Trophoblast cell (in vitro differentiated cells and primary cell): ENCODE measurements at regions not wholly inside any gene's neighbourhood (a gene's known extent, or its start where the extent isn't known, plus 50 kb on each side); places are given as distances from the start of the nearest gene placed in this dataset.
"Not testable (repeated sequence)": the region's sequence is repeated elsewhere in the genome, so short reads cannot be mapped to it uniquely, and the experiment has no call there.

Source experiments
- DNase-seq, 2 donors: peaks; one replicate each; pipeline ENCODE4 v3.0.0-alpha.2; 2016
- H2AFZ ChIP-seq: 2 replicates; pipeline ENCODE4 v1.6.1; 2013; ENCODE audit warnings: low read length, moderate library complexity, mild to moderate bottlenecking; ENCODE audit not compliant: insufficient read depth, poor library complexity
- H2AK5ac ChIP-seq: 2 replicates; pipeline ENCODE4 v1.6.1; 2013; ENCODE audit warnings: mild to moderate bottlenecking, low read length
- H2BK120ac ChIP-seq: 2 replicates; pipeline ENCODE4 v1.6.1; 2013; ENCODE audit warnings: low read length, mild to moderate bottlenecking, moderate library complexity; ENCODE audit not compliant: insufficient read depth, poor library complexity
- H2BK12ac ChIP-seq: 2 replicates; pipeline ENCODE4 v1.6.1; 2013; ENCODE audit warnings: mild to moderate bottlenecking, low read length, moderate library complexity
- H2BK5ac ChIP-seq: 2 replicates; pipeline ENCODE4 v1.6.1; 2013; ENCODE audit warnings: low read length, low read depth, moderate library complexity, mild to moderate bottlenecking; ENCODE audit not compliant: poor library complexity
- H3K14ac ChIP-seq: 2 replicates; pipeline ENCODE4 v1.6.1; 2013; ENCODE audit warnings: mild to moderate bottlenecking, low read length
- H3K18ac ChIP-seq: 2 replicates; pipeline ENCODE4 v1.6.1; 2013; ENCODE audit warnings: mild to moderate bottlenecking, low read length
- H3K23ac ChIP-seq: 2 replicates; pipeline ENCODE4 v1.6.1; 2013; ENCODE audit warnings: low read length
- H3K27ac ChIP-seq: 2 replicates; pipeline ENCODE4 v1.5.1; 2013; ENCODE audit warnings: low read depth, mild to moderate bottlenecking, inconsistent platforms, low read length, moderate library complexity
- H3K27me3 ChIP-seq: 2 replicates; pipeline ENCODE4 v1.6.1; 2013; ENCODE audit warnings: inconsistent platforms, mild to moderate bottlenecking, low read length, moderate library complexity; ENCODE audit not compliant: insufficient read depth
- H3K36me3 ChIP-seq, 2 experiments: 1 replicate in 1 of 2; 2 replicates in 1 of 2; pipeline ENCODE4 v1.6.1; 2013; ENCODE audit warnings: low read length in 2 of 2, mild to moderate bottlenecking in 2 of 2, moderate library complexity in 1 of 2; ENCODE audit not compliant: insufficient read depth in 2 of 2, control insufficient read depth in 1 of 2
- H3K4ac ChIP-seq: 2 replicates; pipeline ENCODE4 v1.6.1; 2013; ENCODE audit warnings: low read depth, mild to moderate bottlenecking, low read length, moderate library complexity
- H3K4me1 ChIP-seq, 2 experiments: 1 replicate in 1 of 2; 2 replicates in 1 of 2; pipeline ENCODE4 v1.6.1; 2013; ENCODE audit warnings: low read length in 2 of 2, mild to moderate bottlenecking in 2 of 2, moderate library complexity in 1 of 2; ENCODE audit not compliant: insufficient read depth in 2 of 2, control insufficient read depth in 1 of 2
- H3K4me2 ChIP-seq: 2 replicates; pipeline ENCODE4 v1.6.1; 2013; ENCODE audit warnings: inconsistent platforms, mild to moderate bottlenecking, low read length, moderate library complexity
- H3K4me3 ChIP-seq: 2 replicates; pipeline ENCODE4 v1.5.1; 2013; ENCODE audit warnings: mild to moderate bottlenecking, low read depth, low read length, inconsistent platforms
- H3K79me1 ChIP-seq: one replicate; pipeline ENCODE4 v1.6.1; 2013; ENCODE audit warnings: low read length
- H3K79me2 ChIP-seq: 2 replicates; pipeline ENCODE4 v1.6.1; 2013; ENCODE audit warnings: low read length, mild to moderate bottlenecking; ENCODE audit not compliant: control insufficient read depth, insufficient read depth, poor library complexity
- H3K9ac ChIP-seq: 2 replicates; pipeline ENCODE4 v1.6.1; 2013; ENCODE audit warnings: mild to moderate bottlenecking, low read length
- H3K9me3 ChIP-seq: 2 replicates; pipeline ENCODE4 v1.6.1; 2013; ENCODE audit warnings: low read depth, mild to moderate bottlenecking, control low read depth, inconsistent platforms, low read length; ENCODE audit not compliant: insufficient read depth
- H4K12ac ChIP-seq: 2 replicates; pipeline ENCODE4 v1.6.1; 2013; ENCODE audit warnings: low read depth, mild to moderate bottlenecking, low read length, moderate library complexity
- H4K8ac ChIP-seq: 2 replicates; pipeline ENCODE4 v1.6.1; 2013; ENCODE audit warnings: low read depth, mild to moderate bottlenecking, low read length, moderate library complexity
- H4K91ac ChIP-seq: one replicate; pipeline ENCODE4 v1.6.1; 2013; ENCODE audit warnings: low read depth, mild to moderate bottlenecking, low read length, moderate library complexity
- WGBS: extraction: QIAGEN DNeasy Blood & Tissue Kit; methylation state at CpG from one replicate; pipeline ENCODE4 v1.1.7; 2013; ENCODE audit warnings: missing lambda C conversion rate; ENCODE audit not compliant: insufficient read length, insufficient coverage; ENCODE audit errors: extremely low coverage; 5-methylcytosine and 5-hydroxymethylcytosine counted together

GRCh38 chr1:5728663-5729355 is 263.4 kb downstream of the NPHP4 start:
- Histone ChIP-seq H3K14ac (no peak overlapping the region), H2BK5ac (no peak overlapping the region), H3K4me1 (no peaks in the 10 kb centered on the region), H3K27me3 (no peaks in the 10 kb centered on the region), H3K18ac (no peak overlapping the region), H3K36me3 (no peaks in the 10 kb centered on the region), H3K9ac (no peak overlapping the region), H2BK12ac (no peak overlapping the region), H3K23ac (no peak overlapping the region), H3K79me1 (no peaks in the 10 kb centered on the region), H2AK5ac (no peak overlapping the region), H2AFZ (no peak overlapping the region), H3K27ac (no peak overlapping the region), H3K9me3 (no peaks in the 10 kb centered on the region), H4K8ac (no peak overlapping the region), H3K4ac (no peak overlapping the region), H3K4me2 (no peak overlapping the region), H4K91ac (no peak overlapping the region), H3K4me3 (no peak overlapping the region), H2BK120ac (no peak overlapping the region), H4K12ac (no peak overlapping the region), H3K79me2 (no peaks in the 10 kb centered on the region)
- WGBS = no CpG with 5 or more reads among the region's 5 CpGs
- DNase-seq = no peak

- no CpG with 5 or more reads among the region's 17 CpGs for WGBS
Observed at GRCh38 chr1:5727871-5728643, 264.2 kb downstream of the NPHP4 start.

GRCh38 chr1:5727191-5727590 is 265.0 kb downstream of the NPHP4 start:
- no peak overlapping the region for H4K12ac ChIP-seq
- H4K91ac ChIP-seq = no peak overlapping the region
- H3K27ac ChIP-seq = no peak overlapping the region
- H3K14ac ChIP-seq = no peak overlapping the region
- no peaks in the 10 kb centered on the region for H3K9me3 ChIP-seq
- H3K4me3 ChIP-seq = no peak overlapping the region
- H4K8ac ChIP-seq = no peak overlapping the region
- H2BK12ac ChIP-seq = no peak overlapping the region
- no peak overlapping the region for H3K4ac ChIP-seq
- no peak overlapping the region for H3K18ac ChIP-seq
- no peak for DNase-seq
- no peaks in the 10 kb centered on the region for H3K36me3 ChIP-seq
- no peak overlapping the region for H3K4me2 ChIP-seq
- no peak overlapping the region for H2AK5ac ChIP-seq
- no peak overlapping the region for H3K9ac ChIP-seq
- H3K79me1 ChIP-seq = no peaks in the 10 kb centered on the region
- no peak overlapping the region for H2BK120ac ChIP-seq
- no peak overlapping the region for H3K23ac ChIP-seq
- H2BK5ac ChIP-seq = no peak overlapping the region
- H2AFZ ChIP-seq = no peak overlapping the region
- no peaks in the 10 kb centered on the region for H3K79me2 ChIP-seq
- no peaks in the 10 kb centered on the region for H3K4me1 ChIP-seq
- H3K27me3 ChIP-seq = no peaks in the 10 kb centered on the region

More at GRCh38 chr1:5727871-5728643, 264.2 kb downstream of the NPHP4 start:
- H2AK5ac ChIP-seq = no peak overlapping the region
- no peak overlapping the region for H3K4me2 ChIP-seq
- no peak overlapping the region for H3K23ac ChIP-seq
- H3K18ac ChIP-seq = no peak overlapping the region
- no peak overlapping the region for H4K91ac ChIP-seq
- H3K14ac ChIP-seq = no peak overlapping the region
- no peak overlapping the region for H3K27ac ChIP-seq
- no peak overlapping the region for H2BK5ac ChIP-seq
- no peak overlapping the region for H4K8ac ChIP-seq
- no peaks in the 10 kb centered on the region for H3K27me3 ChIP-seq
- no peak overlapping the region for H3K4ac ChIP-seq
- H3K4me3 ChIP-seq = no peak overlapping the region
- no peak overlapping the region for H3K9ac ChIP-seq
- H3K79me2 ChIP-seq = no peaks in the 10 kb centered on the region
- DNase-seq = no peak
- H4K12ac ChIP-seq = no peak overlapping the region
- H3K79me1 ChIP-seq = no peaks in the 10 kb centered on the region
- H3K4me1 ChIP-seq = no peaks in the 10 kb centered on the region
- no peaks in the 10 kb centered on the region for H3K9me3 ChIP-seq
- no peaks in the 10 kb centered on the region for H3K36me3 ChIP-seq
- no peak overlapping the region for H2AFZ ChIP-seq
- no peak overlapping the region for H2BK12ac ChIP-seq
- no peak overlapping the region for H2BK120ac ChIP-seq

- not testable (repeated sequence) for H4K12ac ChIP-seq, H3K9ac ChIP-seq, H3K79me1 ChIP-seq, H3K18ac ChIP-seq, H2BK120ac ChIP-seq, H3K79me2 ChIP-seq, H2AFZ ChIP-seq, H3K27ac ChIP-seq, H2BK5ac ChIP-seq, H4K91ac ChIP-seq, H3K9me3 ChIP-seq, H3K4me2 ChIP-seq, H3K4me1 ChIP-seq, DNase-seq, H3K14ac ChIP-seq, H4K8ac ChIP-seq, H3K27me3 ChIP-seq, H3K36me3 ChIP-seq, H3K23ac ChIP-seq, H3K4me3 ChIP-seq, H2AK5ac ChIP-seq, H2BK12ac ChIP-seq, H3K4ac ChIP-seq
- no CpG with 5 or more reads among the region's 13 CpGs for WGBS
Observed at GRCh38 chr1:5726586-5727184, 265.5 kb downstream of the NPHP4 start.
